ENCODE measurements at regions not wholly inside any gene's neighbourhood (a gene's known extent, or its start where the extent isn't known, plus 50 kb on each side); places are given as distances from the start of the nearest gene placed in this dataset.

- TF ChIP-seq GATA3 (IDR thresholded peaks at IDR 0.05; ENCODE audit: low read depth, low read length) (no peak), GATA2 (IDR thresholded peaks at IDR 0.05; ENCODE audit: low read depth, low read length) (no peak)
Observed at GRCh38 chr1:195511501-195511900, 1096.7 kb downstream of the KCNT2 start.
